Pancreas (tissue), 10 donors: ENCODE measurements at regions not wholly inside any gene's neighbourhood (a gene's known extent, or its start where the extent isn't known, plus 50 kb on each side); places are given as distances from the start of the nearest gene placed in this dataset.

Source experiments
- ATAC-seq, 4 donors: fragments of 200-7000 bp; cut with Tn5 transposase; one replicate each; pipeline versions ENCODE4 v1.8.0 to v1.9.1; 2020; ENCODE audit warnings: mild to moderate bottlenecking in 4 of 4, moderate library complexity in 4 of 4
- DNase-seq, 6 donors: peaks; one replicate each; pipeline ENCODE4 v3.0.0-alpha.2; 2020
- FAIRE-seq: peaks from 2 replicates; lab custom pipeline; 2012; peaks lifted over from hg19 to GRCh38; lab: Jason Lieb, UNC
- H3K27ac ChIP-seq, 4 donors: fragments of 200-600 bp; sonication (generic); 1 replicate in 3 of 4; 2 replicates in 1 of 4; pipeline versions ENCODE4 v1.5.0 to v1.8.0; 2020
- H3K27me3 ChIP-seq, 4 donors: fragments of 200-600 bp; one replicate each; pipeline ENCODE4 v1.8.0; 2021
- H3K36me3 ChIP-seq, 3 donors: fragments of 200-600 bp; sonication (generic) in 1 of 3; one replicate each; pipeline versions ENCODE4 v1.5.0 to v1.8.0; 2020 to 2021
- H3K4me1 ChIP-seq, 3 donors: fragments of 200-600 bp; one replicate each; pipeline ENCODE4 v1.8.0; 2021
- H3K4me3 ChIP-seq, 4 donors: fragments of 200-600 bp; sonication (generic) in 2 of 4; one replicate each; pipeline versions ENCODE4 v1.5.0 to v1.8.0; 2020 to 2021
- H3K9me3 ChIP-seq, 4 donors: fragments of 200-600 bp; one replicate each; pipeline ENCODE4 v1.8.0; 2021
- WGBS, 2 donors: extraction: QIAGEN DNeasy Blood & Tissue Kit; methylation state at CpG; one replicate each; pipeline ENCODE4 v1.1.7; 2013; 5-methylcytosine and 5-hydroxymethylcytosine counted together
- intact Hi-C, 3 donors: fragments of 100-400 bp; cut with DNase I; formaldehyde crosslinking; loops; one replicate each; pipeline versions ENCODE4 v1.11.1 to v1.14.2; 2022
- TF ChIP-seq, protein P1 (sequence below), 4 donors: fragments of 200-600 bp; sonication (generic) in 3 of 4; IDR thresholded peaks; one replicate each; pipeline versions ENCODE4 v1.5.0 to v1.8.0; 2021; ENCODE audit warnings: antibody characterized with exemption in 4 of 4
- donor health status: healthy with polysubstance abuse.
- donor health status: DM: no; HTN: no; CAD: no; lungs with moderate emphysema.
- donor health status: DM: no; HTN: no; CAD: no.
- donor health status: control.
- donor health status: control.
- donor health status: Bipolar disorder and iron deficiency.
- donor health status: DM: yes; HTN: yes; CAD: no.
- donor health status: DM: no; HTN: no; CAD: no.
- donor health status: DM: no; HTN: no; CAD: no.
- donor health status: DM: yes; HTN: yes; CAD: no.

DNA sequence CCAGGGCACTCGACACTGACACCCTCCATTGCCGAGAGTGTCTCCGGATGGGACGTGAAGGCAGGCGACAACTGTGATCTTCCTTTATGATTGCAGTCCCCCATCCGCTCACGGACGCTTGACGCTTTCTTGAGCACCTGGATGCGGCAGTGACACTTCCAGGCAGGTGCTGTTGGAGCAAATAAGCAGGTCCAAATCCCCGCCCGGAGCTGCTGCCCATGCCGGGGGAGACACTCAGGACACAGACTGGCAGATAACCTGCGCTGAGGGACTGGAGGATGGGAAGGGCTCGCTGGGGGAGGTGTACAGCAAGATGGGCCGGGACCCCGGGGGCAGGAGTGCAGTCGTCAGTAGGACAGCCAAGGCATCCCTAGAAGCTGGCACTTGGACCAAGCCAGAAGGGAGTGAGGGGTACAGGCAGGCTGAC, 1403.5 kb downstream of the BRD1 start:
- Histone ChIP-seq H3K4me1 (no peaks in the 10 kb centered on the region), H3K27ac (no peak overlapping the region), H3K9me3 (no peaks in the 10 kb centered on the region), H3K4me3 (no peak overlapping the region), H3K36me3 (no peaks in the 10 kb centered on the region), H3K27me3 (no peaks in the 10 kb centered on the region)
- WGBS, 2 donors = 61 to 71% methylated on average over 18 of the region's 18 CpGs
- FAIRE-seq (no peak), ATAC-seq (no peak), DNase-seq (peak in 1 of 6 donors; percentile 39)
- TF ChIP-seq, protein P1, sequence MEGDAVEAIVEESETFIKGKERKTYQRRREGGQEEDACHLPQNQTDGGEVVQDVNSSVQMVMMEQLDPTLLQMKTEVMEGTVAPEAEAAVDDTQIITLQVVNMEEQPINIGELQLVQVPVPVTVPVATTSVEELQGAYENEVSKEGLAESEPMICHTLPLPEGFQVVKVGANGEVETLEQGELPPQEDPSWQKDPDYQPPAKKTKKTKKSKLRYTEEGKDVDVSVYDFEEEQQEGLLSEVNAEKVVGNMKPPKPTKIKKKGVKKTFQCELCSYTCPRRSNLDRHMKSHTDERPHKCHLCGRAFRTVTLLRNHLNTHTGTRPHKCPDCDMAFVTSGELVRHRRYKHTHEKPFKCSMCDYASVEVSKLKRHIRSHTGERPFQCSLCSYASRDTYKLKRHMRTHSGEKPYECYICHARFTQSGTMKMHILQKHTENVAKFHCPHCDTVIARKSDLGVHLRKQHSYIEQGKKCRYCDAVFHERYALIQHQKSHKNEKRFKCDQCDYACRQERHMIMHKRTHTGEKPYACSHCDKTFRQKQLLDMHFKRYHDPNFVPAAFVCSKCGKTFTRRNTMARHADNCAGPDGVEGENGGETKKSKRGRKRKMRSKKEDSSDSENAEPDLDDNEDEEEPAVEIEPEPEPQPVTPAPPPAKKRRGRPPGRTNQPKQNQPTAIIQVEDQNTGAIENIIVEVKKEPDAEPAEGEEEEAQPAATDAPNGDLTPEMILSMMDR (IDR thresholded peaks at IDR 0.05) = no peak
- intact Hi-C loops = no loop called here

DNA sequence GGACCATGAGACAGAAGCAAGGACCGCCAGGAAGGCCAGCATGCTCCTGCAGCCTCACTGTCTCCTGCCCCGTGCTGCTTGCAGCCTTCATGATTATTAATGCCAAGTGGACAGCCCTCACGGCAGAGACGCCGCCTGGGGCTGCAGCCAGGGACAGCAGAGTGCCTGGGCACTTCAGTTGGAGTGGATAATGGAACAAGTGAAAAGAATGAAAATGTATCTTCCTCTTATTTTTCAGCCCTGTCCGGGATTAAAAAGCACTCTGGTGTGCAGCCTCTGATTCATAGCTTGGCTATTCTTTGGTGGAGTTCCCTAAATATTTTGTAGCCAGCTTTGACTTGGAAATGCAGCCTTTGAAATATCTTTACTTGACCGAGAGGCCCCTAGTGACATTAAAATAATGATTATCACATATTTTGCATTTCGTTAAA, 1404.2 kb downstream of the BRD1 start:
- no peaks in the 10 kb centered on the region for H3K36me3 ChIP-seq
- DNase-seq (no peak), FAIRE-seq (no peak), ATAC-seq (no peak)
- no peaks in the 10 kb centered on the region for H3K9me3 ChIP-seq
- no peaks in the 10 kb centered on the region for H3K4me1 ChIP-seq
- no peak overlapping the region for H3K4me3 ChIP-seq
- intact Hi-C loops = no loop called here
- TF ChIP-seq, protein P1 (IDR thresholded peaks at IDR 0.05) = no peak
- H3K27ac ChIP-seq = no peak overlapping the region
- WGBS, 2 donors = 50 to 63% methylated on average over 8 of the region's 8 CpGs
- no peaks in the 10 kb centered on the region for H3K27me3 ChIP-seq

DNA sequence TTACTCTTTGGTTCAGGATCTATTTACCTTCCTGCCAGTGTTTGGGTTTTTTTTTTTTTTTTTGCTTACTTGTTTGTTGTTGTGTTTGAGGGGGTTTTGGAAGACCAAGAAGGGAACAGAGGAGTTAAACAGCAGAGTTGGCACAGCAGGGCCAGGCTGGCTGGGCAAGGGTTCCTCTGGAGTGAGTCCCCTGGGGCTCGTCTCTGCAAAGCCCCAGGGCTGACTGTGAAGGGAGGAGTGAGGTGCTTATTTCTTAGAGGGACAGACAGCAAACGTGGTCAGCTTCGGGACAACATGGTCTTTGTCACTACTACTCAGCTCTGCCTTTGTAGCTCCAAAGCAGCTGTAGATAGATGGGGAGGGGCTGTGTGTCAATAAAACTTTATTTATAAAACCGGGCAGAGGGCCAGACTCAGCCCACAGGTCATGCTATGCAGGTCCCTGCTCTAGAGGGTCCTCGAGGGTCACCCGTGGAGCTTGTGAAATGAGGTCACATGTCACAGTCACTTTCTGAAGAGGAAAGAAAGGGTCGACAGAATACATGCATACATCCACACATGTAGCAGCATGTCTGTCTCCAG, 1404.7 kb downstream of the BRD1 start:
- Histone ChIP-seq H3K27ac (no peak overlapping the region), H3K27me3 (no peaks in the 10 kb centered on the region), H3K36me3 (no peaks in the 10 kb centered on the region), H3K4me3 (no peak overlapping the region), H3K9me3 (no peaks in the 10 kb centered on the region), H3K4me1 (no peaks in the 10 kb centered on the region)
- TF ChIP-seq, protein P1 (IDR thresholded peaks at IDR 0.05) = no peak
- FAIRE-seq (no peak), ATAC-seq (no peak), DNase-seq (peak in 1 of 6 donors; percentile 29)
- intact Hi-C loops = no loop called here
- 49 to 60% methylated on average over 7 of the region's 7 CpGs for WGBS, 2 donors

- no peak for FAIRE-seq
- no peak overlapping the region for H3K4me3 ChIP-seq
These were observed 1408.8 kb downstream of the BRD1 start for GRCh38 chr22:48418831-48419230.

More at GRCh38 chr22:48418831-48419230, 1408.8 kb downstream of the BRD1 start:
- Histone ChIP-seq H3K9me3 (no peaks in the 10 kb centered on the region), H3K4me1 (no peaks in the 10 kb centered on the region), H3K27ac (no peak overlapping the region), H3K36me3 (no peaks in the 10 kb centered on the region), H3K27me3 (peaks cover 0 to 7% (median 0%) of the 10 kb centered on the region in 4 donors)
- TF ChIP-seq, protein P1 (IDR thresholded peaks at IDR 0.05) = no peak
- DNase-seq (peak in 1 of 6 donors; percentile 26), ATAC-seq (no peak)
- 69 to 79% methylated on average over 10 of the region's 10 CpGs for WGBS, 2 donors
- intact Hi-C loops = no loop called here
